ENCODE measurements at regions not wholly inside any gene's neighbourhood (a gene's known extent, or its start where the extent isn't known, plus 50 kb on each side); places are given as distances from the start of the nearest gene placed in this dataset.
A peak's percentile ranks its signal among the peaks of the same experiment; 100 is the strongest.

DNA sequence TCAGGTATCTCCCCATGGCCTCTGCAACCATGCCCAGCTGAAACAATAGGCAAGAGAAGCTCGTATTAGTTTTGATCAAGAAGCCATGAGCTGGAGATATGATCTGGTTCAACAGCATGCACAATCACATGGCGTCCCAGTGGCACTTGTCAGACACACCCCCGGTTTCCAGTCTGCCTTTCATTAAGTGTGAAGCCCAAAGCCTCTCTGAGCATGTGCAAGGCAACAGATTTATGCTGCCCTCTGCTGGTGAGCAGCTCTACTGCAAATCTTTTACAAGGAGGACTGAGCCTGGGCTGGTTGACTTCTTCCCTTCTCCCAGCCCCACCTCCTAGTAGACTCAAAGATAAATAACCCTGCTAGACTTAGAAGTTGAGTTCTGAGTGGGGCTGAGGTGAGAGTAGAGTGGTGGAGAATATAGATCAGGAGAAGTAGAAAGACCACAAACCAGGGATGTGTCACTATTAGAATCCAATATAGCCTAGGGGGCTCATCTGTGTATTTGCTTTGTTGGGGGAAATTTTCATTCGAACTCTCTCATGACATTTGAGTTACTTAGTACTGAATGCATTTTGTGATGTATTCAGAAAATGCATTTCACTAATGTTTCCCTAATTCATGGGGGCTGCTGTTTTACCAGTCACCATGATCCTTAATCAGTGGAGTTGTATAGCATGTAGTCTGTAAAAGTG, 53.7 kb upstream of the MBIP start:
- TF ChIP-seq, protein P1, sequence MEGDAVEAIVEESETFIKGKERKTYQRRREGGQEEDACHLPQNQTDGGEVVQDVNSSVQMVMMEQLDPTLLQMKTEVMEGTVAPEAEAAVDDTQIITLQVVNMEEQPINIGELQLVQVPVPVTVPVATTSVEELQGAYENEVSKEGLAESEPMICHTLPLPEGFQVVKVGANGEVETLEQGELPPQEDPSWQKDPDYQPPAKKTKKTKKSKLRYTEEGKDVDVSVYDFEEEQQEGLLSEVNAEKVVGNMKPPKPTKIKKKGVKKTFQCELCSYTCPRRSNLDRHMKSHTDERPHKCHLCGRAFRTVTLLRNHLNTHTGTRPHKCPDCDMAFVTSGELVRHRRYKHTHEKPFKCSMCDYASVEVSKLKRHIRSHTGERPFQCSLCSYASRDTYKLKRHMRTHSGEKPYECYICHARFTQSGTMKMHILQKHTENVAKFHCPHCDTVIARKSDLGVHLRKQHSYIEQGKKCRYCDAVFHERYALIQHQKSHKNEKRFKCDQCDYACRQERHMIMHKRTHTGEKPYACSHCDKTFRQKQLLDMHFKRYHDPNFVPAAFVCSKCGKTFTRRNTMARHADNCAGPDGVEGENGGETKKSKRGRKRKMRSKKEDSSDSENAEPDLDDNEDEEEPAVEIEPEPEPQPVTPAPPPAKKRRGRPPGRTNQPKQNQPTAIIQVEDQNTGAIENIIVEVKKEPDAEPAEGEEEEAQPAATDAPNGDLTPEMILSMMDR (optimal IDR thresholded peaks at IDR 0.05 in 1 of 3, IDR thresholded peaks at IDR 0.05 in 1 of 3, conservative IDR thresholded peaks at IDR 0.05 in 1 of 3; ENCODE audit: extremely low read depth in 1 of 3, insufficient read depth in 2 of 3, low read length in 3 of 3) = peak; percentile 91 to 93 (median 92)
- no peak for TF ChIP-seq EZH2 (IDR thresholded peaks at IDR 0.05; ENCODE audit: low read length)

All from keratinocyte (primary cell).